ENCODE measurements at regions not wholly inside any gene's neighbourhood (a gene's known extent, or its start where the extent isn't known, plus 50 kb on each side); places are given as distances from the start of the nearest gene placed in this dataset.

GRCh38 chr6:56775498-56776166, 132.9 kb upstream of the DST start:
- H3K27me3 ChIP-seq (ENCODE audit: control insufficient read depth, low read length) = no peaks in the 10 kb centered on the region
- H3K4me3 ChIP-seq (ENCODE audit: low read length) = no peak overlapping the region
- no peaks in the 10 kb centered on the region for H4K20me1 ChIP-seq (ENCODE audit: control insufficient read depth, insufficient read depth, low read depth, low read length)
- no peaks in the 10 kb centered on the region for H3K4me1 ChIP-seq (ENCODE audit: control insufficient read depth, low read length)
- H3K9me3 ChIP-seq (ENCODE audit: control insufficient read depth, insufficient read depth, low read length) = no peaks in the 10 kb centered on the region
- no peaks in the 10 kb centered on the region for H3K36me3 ChIP-seq (ENCODE audit: control insufficient read depth, low read length)
- H3K79me2 ChIP-seq (ENCODE audit: control insufficient read depth, low read length) = peaks cover 3% of the 10 kb centered on the region
- TF ChIP-seq CTCF (IDR thresholded peaks at IDR 0.05; ENCODE audit: low read depth, low read length, poor library complexity, severe bottlenecking) (no peak), EZH2phosphoT487 (IDR thresholded peaks at IDR 0.05; ENCODE audit: borderline replicate concordance, low read length) (no peak)
- no peak overlapping the region for H3K27ac ChIP-seq (ENCODE audit: low read depth, low read length)
- H3F3A ChIP-seq (ENCODE audit: control insufficient read depth, insufficient read depth) = no peaks in the 10 kb centered on the region
- H3K9me2 ChIP-seq (replicated peaks; ENCODE audit: control insufficient read depth, low read length) = no peaks in the 10 kb centered on the region
- no peak overlapping the region for H3K4me2 ChIP-seq (ENCODE audit: low read length)

GRCh38 chr6:56772737-56773184, 130.1 kb upstream of the DST start:
- no peak overlapping the region for H3K27ac ChIP-seq (ENCODE audit: low read depth, low read length)
- H4K20me1 ChIP-seq (ENCODE audit: control insufficient read depth, insufficient read depth, low read depth, low read length) = no peaks in the 10 kb centered on the region
- TF ChIP-seq EZH2phosphoT487 (IDR thresholded peaks at IDR 0.05; ENCODE audit: borderline replicate concordance, low read length) (no peak), CTCF (IDR thresholded peaks at IDR 0.05; ENCODE audit: low read depth, low read length, poor library complexity, severe bottlenecking) (no peak)
- no peaks in the 10 kb centered on the region for H3K9me2 ChIP-seq (replicated peaks; ENCODE audit: control insufficient read depth, low read length)
- H3K9me3 ChIP-seq (ENCODE audit: control insufficient read depth, insufficient read depth, low read length) = no peaks in the 10 kb centered on the region
- no peaks in the 10 kb centered on the region for H3K27me3 ChIP-seq (ENCODE audit: control insufficient read depth, low read length)
- no peak overlapping the region for H3K4me2 ChIP-seq (ENCODE audit: low read length)
- no peaks in the 10 kb centered on the region for H3K36me3 ChIP-seq (ENCODE audit: control insufficient read depth, low read length)
- no peak overlapping the region for H3K4me3 ChIP-seq (ENCODE audit: low read length)
- peaks cover 9% of the 10 kb centered on the region for H3K79me2 ChIP-seq (ENCODE audit: control insufficient read depth, low read length)
- no peaks in the 10 kb centered on the region for H3F3A ChIP-seq (ENCODE audit: control insufficient read depth, insufficient read depth)
- no peaks in the 10 kb centered on the region for H3K4me1 ChIP-seq (ENCODE audit: control insufficient read depth, low read length)

- Histone ChIP-seq H3F3A (ENCODE audit: control insufficient read depth, insufficient read depth) (no peaks in the 10 kb centered on the region), H3K27ac (ENCODE audit: low read depth, low read length) (no peak overlapping the region), H3K9me2 (replicated peaks; ENCODE audit: control insufficient read depth, low read length) (no peaks in the 10 kb centered on the region), H3K4me1 (ENCODE audit: control insufficient read depth, low read length) (no peaks in the 10 kb centered on the region), H3K4me3 (ENCODE audit: low read length) (no peak overlapping the region), H3K79me2 (ENCODE audit: control insufficient read depth, low read length) (peaks cover 11% of the 10 kb centered on the region), H3K9me3 (ENCODE audit: control insufficient read depth, insufficient read depth, low read length) (no peaks in the 10 kb centered on the region), H4K20me1 (ENCODE audit: control insufficient read depth, insufficient read depth, low read depth, low read length) (no peaks in the 10 kb centered on the region), H3K4me2 (ENCODE audit: low read length) (no peak overlapping the region), H3K36me3 (ENCODE audit: control insufficient read depth, low read length) (no peaks in the 10 kb centered on the region), H3K27me3 (ENCODE audit: control insufficient read depth, low read length) (no peaks in the 10 kb centered on the region)
- TF ChIP-seq EZH2phosphoT487 (IDR thresholded peaks at IDR 0.05; ENCODE audit: borderline replicate concordance, low read length) = no peak
- TF ChIP-seq CTCF (IDR thresholded peaks at IDR 0.05; ENCODE audit: low read depth, low read length, poor library complexity, severe bottlenecking) = no peak
Measured at GRCh38 chr6:56771929-56772607, 129.4 kb upstream of the DST start.

Data from DOHH2 (cell line).